ENCODE measurements at regions not wholly inside any gene's neighbourhood (a gene's known extent, or its start where the extent isn't known, plus 50 kb on each side); places are given as distances from the start of the nearest gene placed in this dataset.
"Not testable (repeated sequence)": the region's sequence is repeated elsewhere in the genome, so short reads cannot be mapped to it uniquely, and the experiment has no call there.

DNA sequence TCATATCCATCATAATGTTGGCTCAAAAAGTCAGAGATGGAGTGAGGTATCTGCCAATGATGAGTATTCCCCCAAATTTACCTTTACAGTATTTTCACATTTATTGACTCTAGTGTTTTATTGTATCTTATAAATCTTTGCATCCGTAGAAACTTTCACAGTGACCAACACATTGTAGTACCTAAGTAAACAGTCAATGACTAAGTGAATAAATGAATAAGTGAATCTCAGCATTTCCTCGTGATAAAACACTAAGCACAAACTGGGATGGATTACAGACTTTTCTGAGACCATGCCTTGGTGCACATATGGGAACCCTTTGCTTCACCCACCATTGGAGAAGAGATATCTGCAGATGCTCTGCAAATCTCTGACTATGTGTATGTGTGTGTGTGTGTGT lies 429.9 kb downstream of the NR4A2 start:
- Histone ChIP-seq H3K9ac (ENCODE audit: low read depth in 1 of 2, low read length in 2 of 2) (no peak overlapping the region), H3K27me3 (ENCODE audit: control insufficient read depth in 2 of 2, insufficient read depth in 2 of 2, low read length in 2 of 2) (no peaks in the 10 kb centered on the region), H3K4me3 (ENCODE audit: low read length in 2 of 2) (no peak overlapping the region), H3K27ac (ENCODE audit: low read depth in 2 of 2, low read length in 2 of 2) (no peak overlapping the region), H3K36me3 (ENCODE audit: control insufficient read depth in 2 of 2, insufficient read depth in 2 of 2, low read length in 2 of 2) (no peaks in the 10 kb centered on the region), H3K4me1 (ENCODE audit: control insufficient read depth in 2 of 2, insufficient read depth in 2 of 2, low read length in 2 of 2) (no peaks in the 10 kb centered on the region), H3K9me3 (ENCODE audit: control insufficient read depth in 2 of 2, low read length in 2 of 2) (no peaks in the 10 kb centered on the region)

- Histone ChIP-seq H3K27ac (ENCODE audit: low read depth in 2 of 2, low read length in 2 of 2) (no peak overlapping the region), H3K9ac (ENCODE audit: low read depth in 1 of 2, low read length in 2 of 2) (no peak overlapping the region), H3K4me1 (ENCODE audit: control insufficient read depth in 2 of 2, insufficient read depth in 2 of 2, low read length in 2 of 2) (no peaks in the 10 kb centered on the region), H3K36me3 (ENCODE audit: control insufficient read depth in 2 of 2, insufficient read depth in 2 of 2, low read length in 2 of 2) (no peaks in the 10 kb centered on the region), H3K4me3 (ENCODE audit: low read length in 2 of 2) (no peak overlapping the region), H3K27me3 (ENCODE audit: control insufficient read depth in 2 of 2, insufficient read depth in 2 of 2, low read length in 2 of 2) (no peaks in the 10 kb centered on the region), H3K9me3 (ENCODE audit: control insufficient read depth in 2 of 2, low read length in 2 of 2) (no peaks in the 10 kb centered on the region)
These were observed 437.5 kb downstream of the NR4A2 start for GRCh38 chr2:155895016-155895415.

DNA sequence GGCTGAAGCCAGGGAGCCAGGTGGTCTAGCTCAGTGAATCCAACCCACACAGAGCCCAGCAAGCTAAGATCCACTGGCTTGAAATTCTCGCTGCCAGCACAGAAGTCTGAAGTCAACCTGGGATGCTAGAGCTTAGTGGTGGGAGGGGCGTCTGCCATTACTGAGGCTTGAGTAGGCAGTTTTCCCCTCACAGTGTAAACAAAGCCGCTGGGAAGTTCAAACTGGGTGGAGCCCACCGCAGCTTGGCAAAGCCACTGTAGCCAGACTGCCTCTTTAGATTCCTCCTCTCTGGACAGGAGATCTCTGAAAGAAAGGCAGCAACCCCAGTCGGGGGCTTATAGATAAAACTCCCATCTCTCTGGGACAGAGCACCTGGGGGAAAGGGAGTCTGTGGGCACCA lies 452.1 kb downstream of the NR4A2 start:
- H3K27me3 ChIP-seq (ENCODE audit: control insufficient read depth in 2 of 2, insufficient read depth in 2 of 2, low read length in 2 of 2); H3K36me3 ChIP-seq (ENCODE audit: control insufficient read depth in 2 of 2, insufficient read depth in 2 of 2, low read length in 2 of 2); H3K4me3 ChIP-seq (ENCODE audit: low read length in 2 of 2); H3K9ac ChIP-seq (ENCODE audit: low read depth in 1 of 2, low read length in 2 of 2); H3K9me3 ChIP-seq (ENCODE audit: control insufficient read depth in 2 of 2, low read length in 2 of 2); H3K27ac ChIP-seq (ENCODE audit: low read depth in 2 of 2, low read length in 2 of 2); H3K4me1 ChIP-seq (ENCODE audit: control insufficient read depth in 2 of 2, insufficient read depth in 2 of 2, low read length in 2 of 2): not testable (repeated sequence)

GRCh38 chr2:155879900-155880299 lies 452.6 kb downstream of the NR4A2 start:
- not testable (repeated sequence) for H3K4me1 ChIP-seq (ENCODE audit: control insufficient read depth in 2 of 2, insufficient read depth in 2 of 2, low read length in 2 of 2); H3K27ac ChIP-seq (ENCODE audit: low read depth in 2 of 2, low read length in 2 of 2); H3K4me3 ChIP-seq (ENCODE audit: low read length in 2 of 2); H3K27me3 ChIP-seq (ENCODE audit: control insufficient read depth in 2 of 2, insufficient read depth in 2 of 2, low read length in 2 of 2); H3K36me3 ChIP-seq (ENCODE audit: control insufficient read depth in 2 of 2, insufficient read depth in 2 of 2, low read length in 2 of 2); H3K9ac ChIP-seq (ENCODE audit: low read depth in 1 of 2, low read length in 2 of 2); H3K9me3 ChIP-seq (ENCODE audit: control insufficient read depth in 2 of 2, low read length in 2 of 2)

- no peaks in the 10 kb centered on the region for H3K27me3 ChIP-seq (ENCODE audit: control insufficient read depth in 2 of 2, insufficient read depth in 2 of 2, low read length in 2 of 2)
- H3K4me3 ChIP-seq (ENCODE audit: low read length in 2 of 2): no peak overlapping the region
- no peak overlapping the region for H3K9ac ChIP-seq (ENCODE audit: low read depth in 1 of 2, low read length in 2 of 2)
- H3K36me3 ChIP-seq (ENCODE audit: control insufficient read depth in 2 of 2, insufficient read depth in 2 of 2, low read length in 2 of 2): no peaks in the 10 kb centered on the region
- no peak overlapping the region for H3K27ac ChIP-seq (ENCODE audit: low read depth in 2 of 2, low read length in 2 of 2)
- H3K9me3 ChIP-seq (ENCODE audit: control insufficient read depth in 2 of 2, low read length in 2 of 2): no peaks in the 10 kb centered on the region
- H3K4me1 ChIP-seq (ENCODE audit: control insufficient read depth in 2 of 2, insufficient read depth in 2 of 2, low read length in 2 of 2): no peaks in the 10 kb centered on the region
These were observed 460.1 kb downstream of the NR4A2 start for GRCh38 chr2:155872396-155872795.

DNA sequence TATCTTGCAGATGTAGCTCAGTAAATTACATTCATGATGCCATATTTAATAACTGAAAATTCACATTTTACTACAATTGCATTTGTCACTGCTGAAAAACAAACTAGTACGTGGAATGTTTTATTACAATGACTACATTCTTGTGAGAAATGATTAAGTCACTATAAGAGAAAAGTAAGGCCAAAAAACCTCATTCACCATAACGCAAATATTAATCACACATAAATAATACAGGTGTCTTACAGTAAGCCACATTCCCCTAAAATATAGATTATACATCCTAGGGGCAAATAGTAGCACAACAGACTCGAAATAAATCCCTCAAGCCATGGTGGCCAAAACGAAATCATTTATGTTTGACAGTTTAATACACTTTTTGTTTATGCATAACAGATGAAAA lies 460.6 kb downstream of the NR4A2 start:
- no peaks in the 10 kb centered on the region for H3K4me1 ChIP-seq (ENCODE audit: control insufficient read depth in 2 of 2, insufficient read depth in 2 of 2, low read length in 2 of 2)
- H3K27ac ChIP-seq (ENCODE audit: low read depth in 2 of 2, low read length in 2 of 2): no peak overlapping the region
- no peaks in the 10 kb centered on the region for H3K9me3 ChIP-seq (ENCODE audit: control insufficient read depth in 2 of 2, low read length in 2 of 2)
- no peaks in the 10 kb centered on the region for H3K36me3 ChIP-seq (ENCODE audit: control insufficient read depth in 2 of 2, insufficient read depth in 2 of 2, low read length in 2 of 2)
- no peak overlapping the region for H3K4me3 ChIP-seq (ENCODE audit: low read length in 2 of 2)
- no peak overlapping the region for H3K9ac ChIP-seq (ENCODE audit: low read depth in 1 of 2, low read length in 2 of 2)
- no peaks in the 10 kb centered on the region for H3K27me3 ChIP-seq (ENCODE audit: control insufficient read depth in 2 of 2, insufficient read depth in 2 of 2, low read length in 2 of 2)

DNA sequence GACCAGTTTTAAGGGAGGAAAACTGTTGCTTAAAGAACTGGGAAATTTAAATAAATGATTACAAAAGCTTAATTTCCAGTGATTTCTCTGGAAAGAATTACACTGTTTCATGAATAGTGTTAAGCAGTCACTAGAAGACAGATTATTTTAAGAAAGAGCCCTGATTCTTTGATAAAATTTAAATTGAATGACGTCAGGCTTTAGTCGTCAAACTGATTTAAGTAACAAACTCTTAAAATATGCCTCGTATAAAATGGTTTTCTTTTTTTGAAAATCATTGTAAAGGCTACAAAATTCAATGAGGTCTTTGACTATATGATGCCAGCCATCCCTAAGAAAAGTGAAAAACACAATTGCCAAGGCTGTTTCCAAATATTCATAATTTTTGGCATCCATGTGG lies 465.0 kb downstream of the NR4A2 start:
- H3K9me3 ChIP-seq (ENCODE audit: control insufficient read depth in 2 of 2, low read length in 2 of 2): no peaks in the 10 kb centered on the region
- H3K27ac ChIP-seq (ENCODE audit: low read depth in 2 of 2, low read length in 2 of 2): no peak overlapping the region
- no peaks in the 10 kb centered on the region for H3K36me3 ChIP-seq (ENCODE audit: control insufficient read depth in 2 of 2, insufficient read depth in 2 of 2, low read length in 2 of 2)
- no peak overlapping the region for H3K9ac ChIP-seq (ENCODE audit: low read depth in 1 of 2, low read length in 2 of 2)
- no peaks in the 10 kb centered on the region for H3K4me1 ChIP-seq (ENCODE audit: control insufficient read depth in 2 of 2, insufficient read depth in 2 of 2, low read length in 2 of 2)
- no peak overlapping the region for H3K4me3 ChIP-seq (ENCODE audit: low read length in 2 of 2)
- H3K27me3 ChIP-seq (ENCODE audit: control insufficient read depth in 2 of 2, insufficient read depth in 2 of 2, low read length in 2 of 2): no peaks in the 10 kb centered on the region

DNA sequence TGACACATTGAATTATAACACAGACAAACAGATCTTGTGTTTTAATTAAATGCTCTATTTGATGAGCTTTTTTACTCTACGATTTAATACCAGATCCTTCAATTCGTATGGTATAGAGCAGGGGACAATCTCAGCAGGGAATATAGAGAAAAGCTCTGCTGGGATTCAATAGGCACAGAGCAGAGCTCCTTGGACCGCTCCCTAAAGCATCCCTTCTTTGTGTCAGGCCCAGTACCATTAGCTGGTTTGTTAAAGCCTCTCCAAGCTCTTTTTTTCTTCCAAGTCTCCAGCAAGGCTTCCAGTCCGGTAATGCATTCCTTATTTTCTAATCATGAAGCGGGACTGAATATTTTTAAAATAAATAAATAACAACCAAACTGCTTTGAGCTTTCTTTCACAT lies 466.0 kb downstream of the NR4A2 start:
- no peaks in the 10 kb centered on the region for H3K4me1 ChIP-seq (ENCODE audit: control insufficient read depth in 2 of 2, insufficient read depth in 2 of 2, low read length in 2 of 2)
- no peaks in the 10 kb centered on the region for H3K9me3 ChIP-seq (ENCODE audit: control insufficient read depth in 2 of 2, low read length in 2 of 2)
- no peaks in the 10 kb centered on the region for H3K27me3 ChIP-seq (ENCODE audit: control insufficient read depth in 2 of 2, insufficient read depth in 2 of 2, low read length in 2 of 2)
- no peaks in the 10 kb centered on the region for H3K36me3 ChIP-seq (ENCODE audit: control insufficient read depth in 2 of 2, insufficient read depth in 2 of 2, low read length in 2 of 2)
- H3K4me3 ChIP-seq (ENCODE audit: low read length in 2 of 2): no peak overlapping the region
- no peak overlapping the region for H3K27ac ChIP-seq (ENCODE audit: low read depth in 2 of 2, low read length in 2 of 2)
- H3K9ac ChIP-seq (ENCODE audit: low read depth in 1 of 2, low read length in 2 of 2): no peak overlapping the region

DNA sequence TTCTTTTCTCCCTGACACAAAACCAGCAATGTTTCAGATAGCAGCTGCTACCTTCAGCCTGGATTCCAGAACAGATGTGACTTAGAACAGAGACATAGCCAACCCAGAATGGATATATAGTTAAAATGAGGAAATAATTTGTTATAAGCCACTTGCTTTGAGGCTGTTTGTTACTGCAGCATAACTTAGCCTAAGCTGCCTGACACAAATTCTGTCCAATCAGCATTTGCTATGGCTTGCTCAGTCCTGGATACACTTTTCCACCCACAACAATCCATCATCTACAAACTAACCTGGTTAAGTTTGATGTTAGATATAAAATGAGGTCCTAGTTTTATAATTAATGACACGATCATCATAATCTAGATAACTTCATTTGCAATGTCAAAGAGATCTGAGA lies 480.4 kb downstream of the NR4A2 start:
- no peak overlapping the region for H3K27ac ChIP-seq (ENCODE audit: low read depth in 2 of 2, low read length in 2 of 2)
- no peaks in the 10 kb centered on the region for H3K36me3 ChIP-seq (ENCODE audit: control insufficient read depth in 2 of 2, insufficient read depth in 2 of 2, low read length in 2 of 2)
- no peaks in the 10 kb centered on the region for H3K9me3 ChIP-seq (ENCODE audit: control insufficient read depth in 2 of 2, low read length in 2 of 2)
- H3K9ac ChIP-seq (ENCODE audit: low read depth in 1 of 2, low read length in 2 of 2): no peak overlapping the region
- no peak overlapping the region for H3K4me3 ChIP-seq (ENCODE audit: low read length in 2 of 2)
- no peaks in the 10 kb centered on the region for H3K4me1 ChIP-seq (ENCODE audit: control insufficient read depth in 2 of 2, insufficient read depth in 2 of 2, low read length in 2 of 2)
- no peaks in the 10 kb centered on the region for H3K27me3 ChIP-seq (ENCODE audit: control insufficient read depth in 2 of 2, insufficient read depth in 2 of 2, low read length in 2 of 2)

GRCh38 chr2:155846259-155846658 lies 486.3 kb downstream of the NR4A2 start:
- H3K9me3 ChIP-seq (ENCODE audit: control insufficient read depth in 2 of 2, low read length in 2 of 2): no peaks in the 10 kb centered on the region
- H3K9ac ChIP-seq (ENCODE audit: low read depth in 1 of 2, low read length in 2 of 2): no peak overlapping the region
- H3K27me3 ChIP-seq (ENCODE audit: control insufficient read depth in 2 of 2, insufficient read depth in 2 of 2, low read length in 2 of 2): no peaks in the 10 kb centered on the region
- no peak overlapping the region for H3K27ac ChIP-seq (ENCODE audit: low read depth in 2 of 2, low read length in 2 of 2)
- H3K4me1 ChIP-seq (ENCODE audit: control insufficient read depth in 2 of 2, insufficient read depth in 2 of 2, low read length in 2 of 2): no peaks in the 10 kb centered on the region
- H3K4me3 ChIP-seq (ENCODE audit: low read length in 2 of 2): no peak overlapping the region
- H3K36me3 ChIP-seq (ENCODE audit: control insufficient read depth in 2 of 2, insufficient read depth in 2 of 2, low read length in 2 of 2): no peaks in the 10 kb centered on the region

DNA sequence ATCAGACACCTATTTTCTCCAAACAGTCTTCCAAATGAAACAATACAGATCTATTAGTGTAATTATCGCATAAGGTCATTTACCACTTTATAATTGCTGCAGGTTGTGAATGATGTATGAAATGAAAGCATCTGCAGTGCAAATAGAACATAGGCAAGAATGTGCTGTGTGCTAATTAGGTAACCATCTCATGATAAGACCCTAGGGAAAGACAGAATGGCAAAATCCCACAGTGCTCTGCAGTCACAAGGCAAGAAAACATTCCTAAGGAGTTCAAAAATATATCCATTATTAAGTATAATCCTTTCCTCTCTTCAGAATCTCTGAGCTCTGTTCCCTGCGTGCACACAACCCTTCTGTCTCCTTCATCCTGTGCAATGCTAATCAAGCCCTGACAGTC lies 488.1 kb downstream of the NR4A2 start:
- Histone ChIP-seq H3K36me3 (ENCODE audit: control insufficient read depth in 2 of 2, insufficient read depth in 2 of 2, low read length in 2 of 2) (no peaks in the 10 kb centered on the region), H3K27ac (ENCODE audit: low read depth in 2 of 2, low read length in 2 of 2) (no peak overlapping the region), H3K9me3 (ENCODE audit: control insufficient read depth in 2 of 2, low read length in 2 of 2) (no peaks in the 10 kb centered on the region)

More for the DNA sequence above, 488.1 kb downstream of the NR4A2 start:
- no peak overlapping the region for H3K4me3 ChIP-seq (ENCODE audit: low read length in 2 of 2)
- H3K27me3 ChIP-seq (ENCODE audit: control insufficient read depth in 2 of 2, insufficient read depth in 2 of 2, low read length in 2 of 2): no peaks in the 10 kb centered on the region
- H3K4me1 ChIP-seq (ENCODE audit: control insufficient read depth in 2 of 2, insufficient read depth in 2 of 2, low read length in 2 of 2): no peaks in the 10 kb centered on the region
- no peak overlapping the region for H3K9ac ChIP-seq (ENCODE audit: low read depth in 1 of 2, low read length in 2 of 2)

Data from mucosa of rectum (tissue), 2 donors.